ENCODE measurements at regions not wholly inside any gene's neighbourhood (a gene's known extent, or its start where the extent isn't known, plus 50 kb on each side); places are given as distances from the start of the nearest gene placed in this dataset.
"Not testable (repeated sequence)": the region's sequence is repeated elsewhere in the genome, so short reads cannot be mapped to it uniquely, and the experiment has no call there.

- not testable (repeated sequence) for H3K9me3 ChIP-seq (ENCODE audit: severe bottlenecking); H3K36me3 ChIP-seq; H3K27ac ChIP-seq; DNase-seq; H3K4me3 ChIP-seq (ENCODE audit: low read depth, low read length)
- peaks cover 16% of the 10 kb centered on the region for H3K27me3 ChIP-seq (ENCODE audit: insufficient read depth, low read depth, severe bottlenecking)
Measured at GRCh38 chr14:105707723-105708151, 181.4 kb downstream of the TMEM121 start.

GRCh38 chr14:105708251-105709134, 182.1 kb downstream of the TMEM121 start:
- not testable (repeated sequence) for H3K4me3 ChIP-seq (ENCODE audit: low read depth, low read length); H3K36me3 ChIP-seq; H3K9me3 ChIP-seq (ENCODE audit: severe bottlenecking); DNase-seq; H3K27ac ChIP-seq
- H3K27me3 ChIP-seq (ENCODE audit: insufficient read depth, low read depth, severe bottlenecking): peaks cover 16% of the 10 kb centered on the region

- Histone ChIP-seq H3K27me3 (ENCODE audit: insufficient read depth, low read depth, severe bottlenecking) (peaks cover 16% of the 10 kb centered on the region), H3K9me3 (ENCODE audit: severe bottlenecking) (no peaks in the 10 kb centered on the region), H3K27ac (no peak overlapping the region), H3K36me3 (no peaks in the 10 kb centered on the region), H3K4me3 (ENCODE audit: low read depth, low read length) (no peak overlapping the region)
- DNase-seq: no peak
- no peak for TF ChIP-seq CTCF (IDR thresholded peaks at IDR 0.05; ENCODE audit: low read depth, low read length)
Measured at GRCh38 chr14:105709281-105710118, 183.1 kb downstream of the TMEM121 start.

GRCh38 chr14:105710119-105711043, 184.0 kb downstream of the TMEM121 start:
- Histone ChIP-seq H3K27me3 (ENCODE audit: insufficient read depth, low read depth, severe bottlenecking) (peaks cover 16% of the 10 kb centered on the region), H3K27ac (no peak overlapping the region), H3K9me3 (ENCODE audit: severe bottlenecking) (no peaks in the 10 kb centered on the region), H3K36me3 (no peaks in the 10 kb centered on the region), H3K4me3 (ENCODE audit: low read depth, low read length) (no peak overlapping the region)
- DNase-seq: no peak
- no peak for TF ChIP-seq CTCF (IDR thresholded peaks at IDR 0.05; ENCODE audit: low read depth, low read length)

GRCh38 chr14:105711044-105711620, 184.7 kb downstream of the TMEM121 start:
- H3K27me3 ChIP-seq (ENCODE audit: insufficient read depth, low read depth, severe bottlenecking): peaks cover 14% of the 10 kb centered on the region
- DNase-seq: no peak
- TF ChIP-seq CTCF (IDR thresholded peaks at IDR 0.05; ENCODE audit: low read depth, low read length): no peak
- no peak overlapping the region for H3K27ac ChIP-seq
- no peaks in the 10 kb centered on the region for H3K36me3 ChIP-seq
- H3K4me3 ChIP-seq (ENCODE audit: low read depth, low read length): no peak overlapping the region
- H3K9me3 ChIP-seq (ENCODE audit: severe bottlenecking): no peaks in the 10 kb centered on the region

GRCh38 chr14:105711841-105712460, 185.6 kb downstream of the TMEM121 start:
- Histone ChIP-seq H3K27ac (no peak overlapping the region), H3K4me3 (ENCODE audit: low read depth, low read length) (no peak overlapping the region), H3K36me3 (no peaks in the 10 kb centered on the region), H3K27me3 (ENCODE audit: insufficient read depth, low read depth, severe bottlenecking) (peaks cover 14% of the 10 kb centered on the region), H3K9me3 (ENCODE audit: severe bottlenecking) (no peaks in the 10 kb centered on the region)
- TF ChIP-seq CTCF (IDR thresholded peaks at IDR 0.05; ENCODE audit: low read depth, low read length): no peak
- no peak for DNase-seq

GRCh38 chr14:105712670-105713069, 186.3 kb downstream of the TMEM121 start:
- DNase-seq: not testable (repeated sequence)

GRCh38 chr14:105713160-105713559, 186.8 kb downstream of the TMEM121 start:
- not testable (repeated sequence) for H3K36me3 ChIP-seq; DNase-seq; H3K9me3 ChIP-seq (ENCODE audit: severe bottlenecking); H3K27me3 ChIP-seq (ENCODE audit: insufficient read depth, low read depth, severe bottlenecking); H3K4me3 ChIP-seq (ENCODE audit: low read depth, low read length); H3K27ac ChIP-seq

More at GRCh38 chr14:105712670-105713069, 186.3 kb downstream of the TMEM121 start:
- not testable (repeated sequence) for H3K4me3 ChIP-seq (ENCODE audit: low read depth, low read length); H3K36me3 ChIP-seq; H3K9me3 ChIP-seq (ENCODE audit: severe bottlenecking); H3K27ac ChIP-seq
- peaks cover 13% of the 10 kb centered on the region for H3K27me3 ChIP-seq (ENCODE audit: insufficient read depth, low read depth, severe bottlenecking)
